OCI-LY3 (cell line): ENCODE measurements at regions not wholly inside any gene's neighbourhood (a gene's known extent, or its start where the extent isn't known, plus 50 kb on each side); places are given as distances from the start of the nearest gene placed in this dataset.

Experiments
- EZH2phosphoT487 ChIP-seq: fragments of 200-600 bp; shearing (Covaris generic); IDR thresholded peaks from 2 replicates; pipeline ENCODE4 v1.6.1; 2018; ENCODE audit warnings: antibody characterized with exemption, mixed run types, low read depth
- TF ChIP-seq, protein P1 (sequence below): fragments of 200-600, 300-600 bp; sonication (generic); IDR thresholded peaks from 2 replicates; pipeline ENCODE4 v1.5.1; 2014; ENCODE audit warnings: antibody characterized with exemption, low read length, low read depth

DNA sequence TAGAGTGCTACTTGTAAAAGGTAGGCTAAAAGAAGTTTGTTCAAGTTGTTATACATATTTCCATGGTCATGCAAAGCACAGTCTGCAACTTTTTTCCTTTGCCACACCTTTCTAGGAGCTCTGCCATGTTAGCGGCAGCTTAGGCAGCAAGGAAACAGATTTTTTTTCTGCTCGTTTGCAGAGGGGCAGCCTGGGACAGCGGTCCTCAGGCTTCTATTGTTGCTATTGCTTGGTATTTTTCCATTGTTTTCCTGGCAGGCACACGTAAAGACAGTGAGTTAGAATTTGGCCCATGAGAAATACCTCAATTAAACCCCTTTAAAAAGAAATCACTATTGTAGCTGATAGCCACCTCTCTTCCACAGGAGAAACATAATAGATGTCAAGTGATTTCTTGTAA is 391.4 kb downstream of the SH2D1A start:
- TF ChIP-seq, protein P1, sequence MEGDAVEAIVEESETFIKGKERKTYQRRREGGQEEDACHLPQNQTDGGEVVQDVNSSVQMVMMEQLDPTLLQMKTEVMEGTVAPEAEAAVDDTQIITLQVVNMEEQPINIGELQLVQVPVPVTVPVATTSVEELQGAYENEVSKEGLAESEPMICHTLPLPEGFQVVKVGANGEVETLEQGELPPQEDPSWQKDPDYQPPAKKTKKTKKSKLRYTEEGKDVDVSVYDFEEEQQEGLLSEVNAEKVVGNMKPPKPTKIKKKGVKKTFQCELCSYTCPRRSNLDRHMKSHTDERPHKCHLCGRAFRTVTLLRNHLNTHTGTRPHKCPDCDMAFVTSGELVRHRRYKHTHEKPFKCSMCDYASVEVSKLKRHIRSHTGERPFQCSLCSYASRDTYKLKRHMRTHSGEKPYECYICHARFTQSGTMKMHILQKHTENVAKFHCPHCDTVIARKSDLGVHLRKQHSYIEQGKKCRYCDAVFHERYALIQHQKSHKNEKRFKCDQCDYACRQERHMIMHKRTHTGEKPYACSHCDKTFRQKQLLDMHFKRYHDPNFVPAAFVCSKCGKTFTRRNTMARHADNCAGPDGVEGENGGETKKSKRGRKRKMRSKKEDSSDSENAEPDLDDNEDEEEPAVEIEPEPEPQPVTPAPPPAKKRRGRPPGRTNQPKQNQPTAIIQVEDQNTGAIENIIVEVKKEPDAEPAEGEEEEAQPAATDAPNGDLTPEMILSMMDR = no peak
- no peak for TF ChIP-seq EZH2phosphoT487
